ENCODE measurements at regions not wholly inside any gene's neighbourhood (a gene's known extent, or its start where the extent isn't known, plus 50 kb on each side); places are given as distances from the start of the nearest gene placed in this dataset.

DNA sequence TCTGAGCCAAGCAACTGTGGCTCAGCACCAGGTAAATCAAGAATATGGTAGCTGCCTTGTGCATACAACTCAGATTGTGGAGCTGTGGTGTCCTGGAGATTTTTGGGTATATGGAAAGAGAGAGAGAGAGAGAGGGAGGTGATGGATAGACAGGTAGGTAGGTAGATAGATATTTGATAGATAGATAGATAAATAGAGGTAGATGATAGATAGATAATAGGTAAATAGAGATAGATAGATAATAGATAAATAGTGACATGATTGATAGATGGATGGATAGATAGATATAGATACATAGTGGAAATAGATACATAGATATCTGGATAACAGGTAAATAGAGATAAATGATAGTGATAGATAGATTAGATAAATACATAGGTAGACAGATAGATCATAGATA lies 206.3 kb downstream of the KLF6 start:
- no peak overlapping the region for H3K4me2 ChIP-seq (replicated peaks; ENCODE audit: low read depth, low read length, poor library complexity, severe bottlenecking)
- no peaks in the 10 kb centered on the region for H3K36me3 ChIP-seq (replicated peaks in 1 of 2; ENCODE audit: control extremely low read depth in 1 of 2, control insufficient read depth in 1 of 2, extremely low read depth in 1 of 2, insufficient read depth in 2 of 2, low read length in 1 of 2)
- intact Hi-C loops (cut with micrococcal nuclease) = no loop called here
- no peak overlapping the region for H2AFZ ChIP-seq (ENCODE audit: insufficient read depth, low read depth, low read length, poor library complexity, severe bottlenecking)
- H3K4me1 ChIP-seq (ENCODE audit: control insufficient read depth in 2 of 2, insufficient read depth in 2 of 2, low read length in 2 of 2) = no peaks in the 10 kb centered on the region
- Mint-ChIP-seq H3K9me3 (ENCODE audit: insufficient read depth) (no peaks in the 10 kb centered on the region), H3K27me3 (peaks cover 5% of the 10 kb centered on the region), H3K4me1 (no peaks in the 10 kb centered on the region), H3K4me3 (no peak overlapping the region), H3K27ac (no peak overlapping the region)
- DNase-seq (no peak), ATAC-seq (ENCODE audit: low read depth) (no peak)
- H3K9me3 ChIP-seq (ENCODE audit: control extremely low read depth in 1 of 3, control insufficient read depth in 2 of 3, insufficient read depth in 1 of 3, low read length in 2 of 3) = no peaks in the 10 kb centered on the region
- no peak overlapping the region for H3K9ac ChIP-seq (ENCODE audit: low read length)
- no peak for TF ChIP-seq EZH2 (IDR thresholded peaks at IDR 0.05; ENCODE audit: borderline replicate concordance, insufficient read depth, low read depth, low read length, poor library complexity, severe bottlenecking)
- no peak for TF ChIP-seq CTCF (IDR thresholded peaks at IDR 0.05)
- CTCF ChIA-PET = no interaction called here
- H3K4me3 ChIP-seq (ENCODE audit: control extremely low read depth in 1 of 5, extremely low read depth in 1 of 5, insufficient read depth in 1 of 5, low read depth in 2 of 5, low read length in 4 of 5) = no peak overlapping the region
- POLR2A ChIA-PET = no interaction called here
- no peaks in the 10 kb centered on the region for H3K27me3 ChIP-seq (replicated peaks in 1 of 4; ENCODE audit: control extremely low read depth in 1 of 4, control insufficient read depth in 3 of 4, insufficient read depth in 4 of 4, low read length in 3 of 4)
- H3K79me2 ChIP-seq (ENCODE audit: control insufficient read depth, insufficient read depth, low read length) = no peaks in the 10 kb centered on the region
- no peaks in the 10 kb centered on the region for H4K20me1 ChIP-seq (ENCODE audit: control insufficient read depth, insufficient read depth, low read length, poor library complexity, severe bottlenecking)
- H3K27ac ChIP-seq (ENCODE audit: low read length in 2 of 2) = no peak overlapping the region

DNA sequence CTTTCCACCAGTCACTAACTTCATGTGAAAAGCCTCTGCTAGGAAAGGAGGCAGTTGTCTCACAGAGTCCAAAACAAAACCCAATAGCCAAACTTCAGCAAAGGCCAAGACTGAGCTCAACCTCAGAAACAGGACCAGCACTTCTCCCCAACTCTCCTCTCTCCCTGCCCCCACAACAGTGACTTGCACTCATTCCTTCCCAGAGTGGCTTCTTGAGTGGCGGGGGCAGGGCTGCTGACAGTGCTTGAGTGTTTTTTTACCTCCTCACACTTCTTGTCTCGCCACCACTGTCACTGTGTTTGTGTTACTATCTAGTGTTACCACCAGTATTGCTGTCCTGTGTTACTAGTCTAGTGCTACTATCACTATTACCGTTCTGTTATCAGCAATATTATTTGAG lies 206.8 kb downstream of the KLF6 start:
- WGBS (ENCODE audit: insufficient coverage) = 100% methylated on average over 1 of the region's 3 CpGs
- Mint-ChIP-seq H3K4me3 (no peak overlapping the region), H3K4me1 (no peaks in the 10 kb centered on the region), H3K9me3 (ENCODE audit: insufficient read depth) (no peaks in the 10 kb centered on the region), H3K27me3 (peaks cover 5% of the 10 kb centered on the region), H3K27ac (no peak overlapping the region)
- DNase-seq (no peak), ATAC-seq (ENCODE audit: low read depth) (no peak)
- H2AFZ ChIP-seq (ENCODE audit: insufficient read depth, low read depth, low read length, poor library complexity, severe bottlenecking) = no peak overlapping the region
- H3K36me3 ChIP-seq (replicated peaks in 1 of 2; ENCODE audit: control extremely low read depth in 1 of 2, control insufficient read depth in 1 of 2, extremely low read depth in 1 of 2, insufficient read depth in 2 of 2, low read length in 1 of 2) = no peaks in the 10 kb centered on the region
- H3K4me3 ChIP-seq (ENCODE audit: control extremely low read depth in 1 of 5, extremely low read depth in 1 of 5, insufficient read depth in 1 of 5, low read depth in 2 of 5, low read length in 4 of 5) = no peak overlapping the region
- H3K4me2 ChIP-seq (replicated peaks; ENCODE audit: low read depth, low read length, poor library complexity, severe bottlenecking) = no peak overlapping the region
- no peaks in the 10 kb centered on the region for H4K20me1 ChIP-seq (ENCODE audit: control insufficient read depth, insufficient read depth, low read length, poor library complexity, severe bottlenecking)
- no peak overlapping the region for H3K27ac ChIP-seq (ENCODE audit: low read length in 2 of 2)
- H3K9me3 ChIP-seq (ENCODE audit: control extremely low read depth in 1 of 3, control insufficient read depth in 2 of 3, insufficient read depth in 1 of 3, low read length in 2 of 3) = no peaks in the 10 kb centered on the region
- H3K4me1 ChIP-seq (ENCODE audit: control insufficient read depth in 2 of 2, insufficient read depth in 2 of 2, low read length in 2 of 2) = no peaks in the 10 kb centered on the region
- POLR2A ChIA-PET = no interaction called here
- no peak overlapping the region for H3K9ac ChIP-seq (ENCODE audit: low read length)
- CTCF ChIA-PET = no interaction called here
- H3K79me2 ChIP-seq (ENCODE audit: control insufficient read depth, insufficient read depth, low read length) = no peaks in the 10 kb centered on the region
- TF ChIP-seq EZH2 (IDR thresholded peaks at IDR 0.05; ENCODE audit: borderline replicate concordance, insufficient read depth, low read depth, low read length, poor library complexity, severe bottlenecking) = no peak
- no peak for TF ChIP-seq CTCF (IDR thresholded peaks at IDR 0.05)
- H3K27me3 ChIP-seq (replicated peaks in 1 of 4; ENCODE audit: control extremely low read depth in 1 of 4, control insufficient read depth in 3 of 4, insufficient read depth in 4 of 4, low read length in 3 of 4) = no peaks in the 10 kb centered on the region
- intact Hi-C loops (cut with micrococcal nuclease) = no loop called here

All from B cell (primary cell).